ENCODE measurements at regions not wholly inside any gene's neighbourhood (a gene's known extent, or its start where the extent isn't known, plus 50 kb on each side); places are given as distances from the start of the nearest gene placed in this dataset.
"Not testable (repeated sequence)": the region's sequence is repeated elsewhere in the genome, so short reads cannot be mapped to it uniquely, and the experiment has no call there.

- DNase-seq (ENCODE audit: low read depth in 2 of 2); H3K4me2 ChIP-seq (ENCODE audit: extremely low read depth, insufficient read depth, low read length); H3K4me3 ChIP-seq (replicated peaks in 1 of 4; ENCODE audit: control extremely low read depth in 1 of 4, insufficient read depth in 1 of 4, low read depth in 3 of 4, low read length in 4 of 4): not testable (repeated sequence)
Observed at GRCh38 chr5:20707634-20708033, 719.6 kb upstream of the CDH18 start.

GRCh38 chr5:20694121-20694520, 706.1 kb upstream of the CDH18 start:
- TF ChIP-seq EZH2 (IDR thresholded peaks at IDR 0.05; ENCODE audit: low read length, missing control alignments) (no peak), CTCF (conservative IDR thresholded peaks at IDR 0.05 in 1 of 2, IDR thresholded peaks at IDR 0.05 in 1 of 2; ENCODE audit: low read depth in 1 of 2, low read length in 2 of 2) (no peak)
- DNase-seq (ENCODE audit: low read depth in 2 of 2), result peak in 1 of 2 donors; percentile 21
- Histone ChIP-seq H3K79me2 (ENCODE audit: control insufficient read depth, insufficient read depth, low read length) (no peaks in the 10 kb centered on the region), H3K27me3 (ENCODE audit: control insufficient read depth, insufficient read depth, low read length) (no peaks in the 10 kb centered on the region), H3K27ac (ENCODE audit: insufficient read depth, low read length) (no peak overlapping the region), H3K36me3 (ENCODE audit: control insufficient read depth, insufficient read depth, low read length) (no peaks in the 10 kb centered on the region), H3K9me3 (ENCODE audit: control insufficient read depth, insufficient read depth, low read depth, low read length) (no peaks in the 10 kb centered on the region), H2AFZ (ENCODE audit: low read length) (no peak overlapping the region), H3K4me2 (ENCODE audit: extremely low read depth, insufficient read depth, low read length) (no peak overlapping the region), H3K9ac (ENCODE audit: insufficient read depth, low read length) (no peak overlapping the region), H4K20me1 (ENCODE audit: control insufficient read depth, extremely low read depth, insufficient read depth, low read length) (no peaks in the 10 kb centered on the region), H3K4me1 (ENCODE audit: control insufficient read depth, extremely low read depth, insufficient read depth, low read length) (no peaks in the 10 kb centered on the region), H3K4me3 (replicated peaks in 1 of 4; ENCODE audit: control extremely low read depth in 1 of 4, insufficient read depth in 1 of 4, low read depth in 3 of 4, low read length in 4 of 4) (no peak overlapping the region)

More at GRCh38 chr5:20707634-20708033, 719.6 kb upstream of the CDH18 start:
- not testable (repeated sequence) for H4K20me1 ChIP-seq (ENCODE audit: control insufficient read depth, extremely low read depth, insufficient read depth, low read length); H3K9me3 ChIP-seq (ENCODE audit: control insufficient read depth, insufficient read depth, low read depth, low read length); H3K4me1 ChIP-seq (ENCODE audit: control insufficient read depth, extremely low read depth, insufficient read depth, low read length); H3K27me3 ChIP-seq (ENCODE audit: control insufficient read depth, insufficient read depth, low read length); H3K79me2 ChIP-seq (ENCODE audit: control insufficient read depth, insufficient read depth, low read length); H3K9ac ChIP-seq (ENCODE audit: insufficient read depth, low read length); H2AFZ ChIP-seq (ENCODE audit: low read length); H3K36me3 ChIP-seq (ENCODE audit: control insufficient read depth, insufficient read depth, low read length); H3K27ac ChIP-seq (ENCODE audit: insufficient read depth, low read length)

- no peaks in the 10 kb centered on the region for H3K9me3 ChIP-seq (ENCODE audit: control insufficient read depth, insufficient read depth, low read depth, low read length)
- no peak overlapping the region for H3K4me3 ChIP-seq (replicated peaks in 1 of 4; ENCODE audit: control extremely low read depth in 1 of 4, insufficient read depth in 1 of 4, low read depth in 3 of 4, low read length in 4 of 4)
- no peaks in the 10 kb centered on the region for H3K79me2 ChIP-seq (ENCODE audit: control insufficient read depth, insufficient read depth, low read length)
- no peak overlapping the region for H3K9ac ChIP-seq (ENCODE audit: insufficient read depth, low read length)
- no peak overlapping the region for H3K27ac ChIP-seq (ENCODE audit: insufficient read depth, low read length)
- no peak for TF ChIP-seq CTCF (conservative IDR thresholded peaks at IDR 0.05 in 1 of 2, IDR thresholded peaks at IDR 0.05 in 1 of 2; ENCODE audit: low read depth in 1 of 2, low read length in 2 of 2)
- no peak for TF ChIP-seq EZH2 (IDR thresholded peaks at IDR 0.05; ENCODE audit: low read length, missing control alignments)
- DNase-seq (ENCODE audit: low read depth in 2 of 2), result no peak
- no peak overlapping the region for H2AFZ ChIP-seq (ENCODE audit: low read length)
- no peaks in the 10 kb centered on the region for H3K4me1 ChIP-seq (ENCODE audit: control insufficient read depth, extremely low read depth, insufficient read depth, low read length)
- no peaks in the 10 kb centered on the region for H3K27me3 ChIP-seq (ENCODE audit: control insufficient read depth, insufficient read depth, low read length)
- no peaks in the 10 kb centered on the region for H3K36me3 ChIP-seq (ENCODE audit: control insufficient read depth, insufficient read depth, low read length)
- no peaks in the 10 kb centered on the region for H4K20me1 ChIP-seq (ENCODE audit: control insufficient read depth, extremely low read depth, insufficient read depth, low read length)
- no peak overlapping the region for H3K4me2 ChIP-seq (ENCODE audit: extremely low read depth, insufficient read depth, low read length)
Observed at GRCh38 chr5:20692913-20693312, 704.9 kb upstream of the CDH18 start.

Measured in fibroblast of lung (primary cell).